GM23338 (cell line): ENCODE measurements at regions not wholly inside any gene's neighbourhood (a gene's known extent, or its start where the extent isn't known, plus 50 kb on each side); places are given as distances from the start of the nearest gene placed in this dataset.

Experiments
- CREB1 ChIP-seq: fragments of 250-450 bp; sonication (Bioruptor Pico); IDR thresholded peaks from 2 replicates; pipeline ENCODE4 v1.5.0; 2020; ENCODE audit warnings: low read depth, mild to moderate bottlenecking, moderate library complexity
- CTCF ChIP-seq, 2 experiments: fragments of 200-600 bp in 1 of 2; sonication (generic) in 1 of 2; conservative IDR thresholded peaks; 2 replicates each; pipeline versions ENCODE4 v1.5.1 to v1.6.1; 2016 to 2017; ENCODE audit warnings: antibody characterized with exemption in 2 of 2, low read depth in 2 of 2, mild to moderate bottlenecking in 2 of 2, moderate library complexity in 1 of 2
- EZH2 ChIP-seq: fragments of 200-600 bp; sonication (generic); IDR thresholded peaks from one replicate; pipeline ENCODE4 v1.8.0; 2017; ENCODE audit warnings: antibody characterized with exemption, mild to moderate bottlenecking, low read depth; ENCODE audit not compliant: unreplicated experiment
- NANOG ChIP-seq: IDR thresholded peaks from 2 replicates; pipeline ENCODE4 v1.6.1; 2016; ENCODE audit warnings: antibody characterized with exemption, borderline replicate concordance
- POLR2AphosphoS5 ChIP-seq: IDR thresholded peaks from 2 replicates; pipeline ENCODE4 v1.6.1; 2016; ENCODE audit warnings: antibody characterized with exemption, low read depth
- REST ChIP-seq: IDR thresholded peaks from one replicate; pipeline ENCODE4 v1.6.1; 2018; ENCODE audit warnings: antibody characterized with exemption; ENCODE audit not compliant: unreplicated experiment
- ZNF331 ChIP-seq: fragments of 250-450 bp; sonication (Bioruptor Pico); IDR thresholded peaks from 2 replicates; pipeline ENCODE4 v1.5.0; 2020; ENCODE audit warnings: low read depth, mild to moderate bottlenecking, moderate library complexity

GRCh38 chr1:110781525-110781924 is 91.4 kb upstream of the CD53 start:
- TF ChIP-seq CTCF (conservative IDR thresholded peaks at IDR 0.05; ENCODE audit: low read depth in 2 of 2) (no peak), REST (no peak), EZH2 (no peak), POLR2AphosphoS5 (no peak), NANOG (no peak), CREB1 (CRISPR knock-in tag) (no peak), ZNF331 (CRISPR knock-in tag) (no peak)
